ENCODE measurements at regions not wholly inside any gene's neighbourhood (a gene's known extent, or its start where the extent isn't known, plus 50 kb on each side); places are given as distances from the start of the nearest gene placed in this dataset.

DNA sequence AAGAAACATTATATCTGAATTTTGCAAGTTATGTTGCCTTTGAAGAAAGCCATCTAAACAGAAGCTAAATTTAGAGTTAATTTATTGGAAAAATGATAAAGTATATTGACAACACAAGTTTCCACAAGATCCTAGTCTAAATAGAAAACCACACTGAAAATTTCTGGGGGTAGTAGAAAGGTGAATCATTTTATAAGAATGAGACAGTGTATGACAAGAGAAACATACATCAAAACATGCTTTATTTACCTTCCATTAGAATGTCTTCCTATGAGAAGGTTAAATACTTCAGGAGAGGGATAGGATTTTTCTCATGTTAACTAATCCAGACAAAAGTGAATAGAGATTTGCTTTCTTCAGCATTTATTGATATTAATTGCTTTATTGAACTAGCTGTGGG lies 1389.8 kb upstream of the ZEB2 start:
- no peak overlapping the region for H3K27ac ChIP-seq (ENCODE audit: low read depth, low read length, poor library complexity, severe bottlenecking)
- no peak for DNase-seq (ENCODE audit: low spot score)
- no peak overlapping the region for H3K4me3 ChIP-seq (ENCODE audit: low read depth, low read length, poor library complexity, severe bottlenecking)
- intact Hi-C loops (cut with micrococcal nuclease; ENCODE audit: unreplicated experiment): loop anchor here (10.0 kb wide), 1 partner anchor 155 kb away; no protein-coding TSS in a partner anchor
- H3K27me3 ChIP-seq (replicated peaks; ENCODE audit: insufficient read depth, low read depth, low read length, poor library complexity): no peaks in the 10 kb centered on the region
- BruUV-seq (replicated peaks): no TSS peak
- TF ChIP-seq, protein P1, sequence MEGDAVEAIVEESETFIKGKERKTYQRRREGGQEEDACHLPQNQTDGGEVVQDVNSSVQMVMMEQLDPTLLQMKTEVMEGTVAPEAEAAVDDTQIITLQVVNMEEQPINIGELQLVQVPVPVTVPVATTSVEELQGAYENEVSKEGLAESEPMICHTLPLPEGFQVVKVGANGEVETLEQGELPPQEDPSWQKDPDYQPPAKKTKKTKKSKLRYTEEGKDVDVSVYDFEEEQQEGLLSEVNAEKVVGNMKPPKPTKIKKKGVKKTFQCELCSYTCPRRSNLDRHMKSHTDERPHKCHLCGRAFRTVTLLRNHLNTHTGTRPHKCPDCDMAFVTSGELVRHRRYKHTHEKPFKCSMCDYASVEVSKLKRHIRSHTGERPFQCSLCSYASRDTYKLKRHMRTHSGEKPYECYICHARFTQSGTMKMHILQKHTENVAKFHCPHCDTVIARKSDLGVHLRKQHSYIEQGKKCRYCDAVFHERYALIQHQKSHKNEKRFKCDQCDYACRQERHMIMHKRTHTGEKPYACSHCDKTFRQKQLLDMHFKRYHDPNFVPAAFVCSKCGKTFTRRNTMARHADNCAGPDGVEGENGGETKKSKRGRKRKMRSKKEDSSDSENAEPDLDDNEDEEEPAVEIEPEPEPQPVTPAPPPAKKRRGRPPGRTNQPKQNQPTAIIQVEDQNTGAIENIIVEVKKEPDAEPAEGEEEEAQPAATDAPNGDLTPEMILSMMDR (conservative IDR thresholded peaks at IDR 0.05; ENCODE audit: low read depth, low read length): no peak
- TF ChIP-seq EZH2 (IDR thresholded peaks at IDR 0.05; ENCODE audit: borderline replicate concordance, low read depth, low read length, poor library complexity, severe bottlenecking): no peak
- H3K9me3 ChIP-seq (ENCODE audit: low read depth, low read length, poor library complexity, severe bottlenecking): no peaks in the 10 kb centered on the region
- CTCF ChIA-PET: no interaction called here
- H3K4me1 ChIP-seq (ENCODE audit: insufficient read depth, low read length, poor library complexity, severe bottlenecking): no peaks in the 10 kb centered on the region
- H3K36me3 ChIP-seq (ENCODE audit: insufficient read depth, low read length, poor library complexity, severe bottlenecking): no peaks in the 10 kb centered on the region
- POLR2A ChIA-PET (ENCODE audit: low non-redundant PET): no interaction called here

DNA sequence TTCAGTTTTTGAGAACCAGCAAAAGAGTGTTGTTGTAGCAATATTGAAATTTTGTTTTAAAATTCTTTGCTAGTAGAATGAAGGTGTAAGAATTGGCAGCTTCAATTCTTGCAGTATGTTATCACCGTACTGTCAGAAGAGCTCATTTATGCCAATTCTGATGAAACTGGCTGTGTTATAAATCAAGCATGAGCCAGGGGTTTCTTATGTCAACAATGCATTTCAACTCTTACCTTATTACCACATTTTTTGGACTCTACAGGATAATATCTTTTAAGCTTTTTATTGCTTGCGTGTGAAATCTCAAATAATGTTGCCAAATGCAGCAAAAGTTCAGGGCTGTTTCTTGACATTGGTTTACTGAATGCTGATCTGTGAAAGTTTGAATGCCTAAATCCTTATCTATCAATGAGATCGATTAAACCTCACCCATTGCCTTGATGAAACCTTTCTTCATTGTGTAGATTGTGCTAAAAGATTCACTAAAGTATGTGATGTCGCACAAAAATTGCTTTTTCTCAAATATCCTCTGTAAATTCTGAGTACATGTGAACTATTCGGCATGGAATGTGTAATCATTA lies 1389.3 kb upstream of the ZEB2 start:
- no peak for DNase-seq (ENCODE audit: low spot score)
- no TSS peak for BruUV-seq (replicated peaks)
- Histone ChIP-seq H3K27ac (ENCODE audit: low read depth, low read length, poor library complexity, severe bottlenecking) (no peak overlapping the region), H3K4me1 (ENCODE audit: insufficient read depth, low read length, poor library complexity, severe bottlenecking) (no peaks in the 10 kb centered on the region), H3K36me3 (ENCODE audit: insufficient read depth, low read length, poor library complexity, severe bottlenecking) (no peaks in the 10 kb centered on the region), H3K9me3 (ENCODE audit: low read depth, low read length, poor library complexity, severe bottlenecking) (no peaks in the 10 kb centered on the region), H3K27me3 (replicated peaks; ENCODE audit: insufficient read depth, low read depth, low read length, poor library complexity) (no peaks in the 10 kb centered on the region), H3K4me3 (ENCODE audit: low read depth, low read length, poor library complexity, severe bottlenecking) (no peak overlapping the region)
- POLR2A ChIA-PET (ENCODE audit: low non-redundant PET): no interaction called here
- CTCF ChIA-PET: no interaction called here
- TF ChIP-seq, protein P1 (conservative IDR thresholded peaks at IDR 0.05; ENCODE audit: low read depth, low read length): no peak
- TF ChIP-seq EZH2 (IDR thresholded peaks at IDR 0.05; ENCODE audit: borderline replicate concordance, low read depth, low read length, poor library complexity, severe bottlenecking): no peak
- intact Hi-C loops (cut with micrococcal nuclease; ENCODE audit: unreplicated experiment): no loop called here

DNA sequence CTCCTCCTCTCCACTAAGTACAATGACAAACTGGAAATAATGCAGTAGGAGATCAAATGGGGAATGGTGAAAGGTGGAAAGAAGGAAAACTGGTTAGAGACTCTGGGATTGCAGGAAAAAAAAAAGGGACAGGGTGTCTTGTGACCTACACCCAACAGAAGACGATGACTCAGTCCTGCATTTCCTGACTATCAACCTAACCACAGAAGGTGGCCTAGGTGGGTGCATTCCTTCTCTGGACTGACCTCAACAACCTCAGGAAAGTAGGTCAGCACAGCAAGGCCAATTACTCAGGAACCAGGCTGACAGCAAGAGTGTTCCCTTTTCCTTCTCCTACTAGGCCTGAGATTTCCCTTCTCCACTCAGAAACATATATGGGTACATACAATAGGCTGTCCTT lies 1386.4 kb upstream of the ZEB2 start:
- no peaks in the 10 kb centered on the region for H3K36me3 ChIP-seq (ENCODE audit: insufficient read depth, low read length, poor library complexity, severe bottlenecking)
- CTCF ChIA-PET: no interaction called here
- no peak overlapping the region for H3K4me3 ChIP-seq (ENCODE audit: low read depth, low read length, poor library complexity, severe bottlenecking)
- no peak for DNase-seq (ENCODE audit: low spot score)
- no peaks in the 10 kb centered on the region for H3K4me1 ChIP-seq (ENCODE audit: insufficient read depth, low read length, poor library complexity, severe bottlenecking)
- H3K27me3 ChIP-seq (replicated peaks; ENCODE audit: insufficient read depth, low read depth, low read length, poor library complexity): no peaks in the 10 kb centered on the region
- H3K27ac ChIP-seq (ENCODE audit: low read depth, low read length, poor library complexity, severe bottlenecking): no peak overlapping the region
- POLR2A ChIA-PET (ENCODE audit: low non-redundant PET): no interaction called here
- no peaks in the 10 kb centered on the region for H3K9me3 ChIP-seq (ENCODE audit: low read depth, low read length, poor library complexity, severe bottlenecking)
- no TSS peak for BruUV-seq (replicated peaks)
- intact Hi-C loops (cut with micrococcal nuclease; ENCODE audit: unreplicated experiment): no loop called here
- TF ChIP-seq EZH2 (IDR thresholded peaks at IDR 0.05; ENCODE audit: borderline replicate concordance, low read depth, low read length, poor library complexity, severe bottlenecking): no peak
- TF ChIP-seq, protein P1 (conservative IDR thresholded peaks at IDR 0.05; ENCODE audit: low read depth, low read length): no peak
